Endothelial cell of umbilical vein (primary cell): ENCODE measurements at regions not wholly inside any gene's neighbourhood (a gene's known extent, or its start where the extent isn't known, plus 50 kb on each side); places are given as distances from the start of the nearest gene placed in this dataset.

Experiments used
- BruUV-seq: library from RNA; stranded (reverse); fragments of 400-500 nt; replicated peaks from 2 replicates; lab custom pipeline; 2021; lab: Mats Ljungman, UMichigan
- CTCF ChIA-PET: fragments of 300-600, 350-600 bp; sonication (Branson Sonifier 250); formaldehyde crosslinking; loops from one replicate; lab custom pipeline; 2021; ENCODE audit warnings: antibody characterized with exemption, inconsistent platforms; lab: Charles Lee
- POLR2A ChIA-PET: fragments of 300-600, 350-600 bp; sonication (Branson Sonifier 250); formaldehyde crosslinking; loops from one replicate; lab custom pipeline; 2021; ENCODE audit warnings: antibody characterized with exemption, inconsistent platforms; lab: Charles Lee
- DNase-seq: peaks from one replicate; pipeline ENCODE4 v3.0.0-alpha.2; 2011; ENCODE audit warnings: low read depth, low spot score
- FAIRE-seq: peaks from 2 replicates; lab custom pipeline; 2011; peaks lifted over from hg19 to GRCh38; lab: Jason Lieb, UNC
- H2AFZ ChIP-seq: 2 replicates; pipeline ENCODE4 v1.6.0; 2012; ENCODE audit warnings: low read depth, low read length, control low read depth, inconsistent platforms
- H3K27ac ChIP-seq: 2 replicates; pipeline ENCODE4 v1.5.1; 2011; ENCODE audit warnings: low read depth, mild to moderate bottlenecking, control low read depth, low read length, moderate library complexity; ENCODE audit not compliant: insufficient read depth
- H3K27me3 ChIP-seq, 2 experiments: 2 replicates each; pipeline versions ENCODE4 v1.6.0 to v1.6.1; 2011; ENCODE audit warnings: low read length in 2 of 2, mixed read lengths in 1 of 2; ENCODE audit not compliant: control insufficient read depth in 2 of 2, insufficient read depth in 2 of 2
- H3K36me3 ChIP-seq, 2 experiments: 2 replicates in 1 of 2; 3 replicates in 1 of 2; pipeline ENCODE4 v1.5.1; 2011; ENCODE audit warnings: low read length in 2 of 2, mild to moderate bottlenecking in 1 of 2, moderate library complexity in 1 of 2; ENCODE audit not compliant: control insufficient read depth in 2 of 2, insufficient read depth in 2 of 2; ENCODE audit errors: extremely low read depth in 1 of 2
- H3K4me1 ChIP-seq: 3 replicates; pipeline ENCODE4 v1.5.1; 2011; ENCODE audit warnings: mild to moderate bottlenecking, low read length; ENCODE audit not compliant: control insufficient read depth, insufficient read depth; ENCODE audit errors: extremely low read depth
- H3K4me2 ChIP-seq: 2 replicates; pipeline ENCODE4 v1.6.1; 2011; ENCODE audit warnings: low read length, control low read depth, mixed read lengths; ENCODE audit not compliant: insufficient read depth
- H3K4me3 ChIP-seq, 3 experiments: fragments of 200-600 bp in 1 of 3; sonication (generic), shearing (Covaris generic) in 1 of 3; replicated peaks in 1 of 3; 2 replicates each; pipeline ENCODE4 v1.5.1; 2011 to 2016; ENCODE audit warnings: control low read depth in 3 of 3, low read length in 3 of 3, mild to moderate bottlenecking in 2 of 3, inconsistent platforms in 1 of 3, low read depth in 1 of 3, moderate library complexity in 1 of 3; ENCODE audit not compliant: insufficient read depth in 1 of 3
- H3K79me2 ChIP-seq: 2 replicates; pipeline ENCODE4 v1.6.0; 2012; ENCODE audit warnings: low read length, inconsistent platforms; ENCODE audit not compliant: control insufficient read depth, insufficient read depth
- H3K9ac ChIP-seq: replicated peaks from 2 replicates; pipeline ENCODE3; 2011; ENCODE audit warnings: low read length, control low read depth; ENCODE audit not compliant: insufficient read depth; ENCODE audit errors: extremely low read depth
- H3K9me1 ChIP-seq: replicated peaks from 3 replicates; pipeline ENCODE4 v1.6.0; 2011; ENCODE audit warnings: mild to moderate bottlenecking, low read length; ENCODE audit not compliant: control insufficient read depth, insufficient read depth; ENCODE audit errors: extremely low read depth
- H3K9me3 ChIP-seq: replicated peaks from 2 replicates; pipeline ENCODE4 v1.5.1; 2012; ENCODE audit warnings: low read length, inconsistent platforms; ENCODE audit not compliant: control insufficient read depth, insufficient read depth
- H4K20me1 ChIP-seq: replicated peaks from 2 replicates; pipeline ENCODE3; 2011; ENCODE audit warnings: mild to moderate bottlenecking, low read length; ENCODE audit not compliant: control insufficient read depth, insufficient read depth; ENCODE audit errors: extremely low read depth
- EZH2 ChIP-seq: IDR thresholded peaks from 2 replicates; pipeline ENCODE4 v1.6.1; 2012; ENCODE audit warnings: borderline replicate concordance, low read depth, mild to moderate bottlenecking, moderate library complexity, low read length, inconsistent platforms; ENCODE audit not compliant: severe bottlenecking
- FOS ChIP-seq: IDR thresholded peaks from 2 replicates; pipeline ENCODE4 v1.6.1; 2011; ENCODE audit warnings: mild to moderate bottlenecking, low read length, moderate library complexity, borderline replicate concordance; ENCODE audit not compliant: insufficient read depth
- GATA2 ChIP-seq: IDR thresholded peaks from 2 replicates; pipeline ENCODE4 v1.7.0; 2011; ENCODE audit warnings: low read depth, mild to moderate bottlenecking, moderate library complexity, mixed read lengths, low read length; ENCODE audit not compliant: insufficient read length, insufficient read depth
- JUN ChIP-seq: IDR thresholded peaks from 2 replicates; pipeline ENCODE4 v1.6.1; 2011; ENCODE audit warnings: borderline replicate concordance, low read depth; ENCODE audit not compliant: insufficient read length, insufficient read depth
- MYC ChIP-seq: IDR thresholded peaks from one replicate; pipeline ENCODE4 v1.6.1; 2011; ENCODE audit warnings: mild to moderate bottlenecking, low read depth, low read length
- POLR2AphosphoS5 ChIP-seq: IDR thresholded peaks from 2 replicates; pipeline ENCODE4 v1.6.1; 2012; ENCODE audit warnings: low read depth, mild to moderate bottlenecking, control low read depth, low read length, moderate library complexity; ENCODE audit not compliant: insufficient read depth
- dilution Hi-C: fragments of 300-500 bp; cut with MboI; formaldehyde crosslinking; loops from one replicate; pipeline ENCODE4 v1.15.0; 2019; ENCODE audit warnings: low sequenced_read_pairs; ENCODE audit not compliant: extremely low pct_ligation_motif_present
- intact Hi-C: fragments of 100-400 bp; cut with micrococcal nuclease; formaldehyde crosslinking; loops from one replicate; pipeline ENCODE4 v1.10.0; 2022
- TF ChIP-seq, protein P1 (sequence below): IDR thresholded peaks from 2 replicates; pipeline ENCODE4 v1.6.1; 2011; ENCODE audit not compliant: insufficient read depth, insufficient read length
- TF ChIP-seq, protein P2 (sequence below), 2 donors: IDR thresholded peaks; 1 replicate in 1 of 2; 2 replicates in 1 of 2; pipeline ENCODE4 v1.5.1; 2011; ENCODE audit warnings: low read length in 2 of 2, mild to moderate bottlenecking in 2 of 2, moderate library complexity in 2 of 2, control low read depth in 1 of 2, inconsistent platforms in 1 of 2, low read depth in 1 of 2; ENCODE audit not compliant: insufficient read depth in 1 of 2; ENCODE audit errors: extremely low read depth in 1 of 2

DNA sequence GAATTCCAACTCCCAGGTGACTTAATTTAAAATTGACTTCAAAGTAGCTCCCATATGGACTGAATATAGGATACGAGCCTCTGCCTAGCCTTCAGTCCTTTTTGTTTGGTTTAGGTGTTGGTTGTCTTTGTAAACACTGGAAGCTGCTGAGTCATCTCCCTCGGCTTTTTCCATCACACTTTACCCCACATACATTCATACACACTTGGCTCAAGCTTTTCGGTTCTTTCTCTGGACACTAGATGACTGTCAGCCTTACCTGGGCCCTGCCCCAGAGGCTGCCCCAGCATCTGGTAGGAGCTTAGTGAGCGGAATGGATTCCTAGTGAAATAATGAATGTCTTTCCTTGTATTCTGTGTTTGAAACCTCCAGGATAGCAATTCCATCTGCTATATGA lies 201.5 kb upstream of the IL12A start:
- Histone ChIP-seq H3K27ac (peak overlapping the region; percentile 87), H3K9ac (peak overlapping the region; percentile 68), H4K20me1 (no peaks in the 10 kb centered on the region), H2AFZ (no peak overlapping the region), H3K9me3 (no peaks in the 10 kb centered on the region), H3K4me3 (no peak overlapping the region), H3K36me3 (no peaks in the 10 kb centered on the region), H3K9me1 (no peaks in the 10 kb centered on the region), H3K4me1 (peaks cover 45% of the 10 kb centered on the region), H3K79me2 (peaks cover 74% of the 10 kb centered on the region), H3K4me2 (peak overlapping the region; percentile 85), H3K27me3 (no peaks in the 10 kb centered on the region)
- DNase-seq (peak; percentile 88), FAIRE-seq (peak; percentile 83)
- dilution Hi-C loops = no loop called here
- intact Hi-C loops = loop anchor here (1.0 kb wide), 2 partner anchors 12 to 24 kb away; no protein-coding TSS in a partner anchor
- POLR2A ChIA-PET = interaction anchor here (1.3 to 2.2 kb wide), 2 partner anchors 22 to 23 kb away, joined by 4 to 9 read pairs; no protein-coding TSS in a partner anchor
- no TSS peak for BruUV-seq
- TF ChIP-seq EZH2 (no peak), GATA2 (no peak), POLR2AphosphoS5 (no peak), FOS (peak; percentile 56), JUN (peak; percentile 50), MYC (no peak)
- TF ChIP-seq, protein P1, sequence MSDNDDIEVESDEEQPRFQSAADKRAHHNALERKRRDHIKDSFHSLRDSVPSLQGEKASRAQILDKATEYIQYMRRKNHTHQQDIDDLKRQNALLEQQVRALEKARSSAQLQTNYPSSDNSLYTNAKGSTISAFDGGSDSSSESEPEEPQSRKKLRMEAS = no peak
- TF ChIP-seq, protein P2, sequence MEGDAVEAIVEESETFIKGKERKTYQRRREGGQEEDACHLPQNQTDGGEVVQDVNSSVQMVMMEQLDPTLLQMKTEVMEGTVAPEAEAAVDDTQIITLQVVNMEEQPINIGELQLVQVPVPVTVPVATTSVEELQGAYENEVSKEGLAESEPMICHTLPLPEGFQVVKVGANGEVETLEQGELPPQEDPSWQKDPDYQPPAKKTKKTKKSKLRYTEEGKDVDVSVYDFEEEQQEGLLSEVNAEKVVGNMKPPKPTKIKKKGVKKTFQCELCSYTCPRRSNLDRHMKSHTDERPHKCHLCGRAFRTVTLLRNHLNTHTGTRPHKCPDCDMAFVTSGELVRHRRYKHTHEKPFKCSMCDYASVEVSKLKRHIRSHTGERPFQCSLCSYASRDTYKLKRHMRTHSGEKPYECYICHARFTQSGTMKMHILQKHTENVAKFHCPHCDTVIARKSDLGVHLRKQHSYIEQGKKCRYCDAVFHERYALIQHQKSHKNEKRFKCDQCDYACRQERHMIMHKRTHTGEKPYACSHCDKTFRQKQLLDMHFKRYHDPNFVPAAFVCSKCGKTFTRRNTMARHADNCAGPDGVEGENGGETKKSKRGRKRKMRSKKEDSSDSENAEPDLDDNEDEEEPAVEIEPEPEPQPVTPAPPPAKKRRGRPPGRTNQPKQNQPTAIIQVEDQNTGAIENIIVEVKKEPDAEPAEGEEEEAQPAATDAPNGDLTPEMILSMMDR (IDR thresholded peaks at IDR 0.05; ENCODE audit: extremely low read depth in 1 of 2, insufficient read depth in 1 of 2, low read depth in 1 of 2, low read length in 2 of 2) = no peak
- CTCF ChIA-PET = interaction anchor here (1.0 to 5.6 kb wide), 6 partner anchors 13 to 200 kb away, joined by 3 to 35 read pairs (median 4); no protein-coding TSS in a partner anchor
